ENCODE measurements at regions not wholly inside any gene's neighbourhood (a gene's known extent, or its start where the extent isn't known, plus 50 kb on each side); places are given as distances from the start of the nearest gene placed in this dataset.

DNA sequence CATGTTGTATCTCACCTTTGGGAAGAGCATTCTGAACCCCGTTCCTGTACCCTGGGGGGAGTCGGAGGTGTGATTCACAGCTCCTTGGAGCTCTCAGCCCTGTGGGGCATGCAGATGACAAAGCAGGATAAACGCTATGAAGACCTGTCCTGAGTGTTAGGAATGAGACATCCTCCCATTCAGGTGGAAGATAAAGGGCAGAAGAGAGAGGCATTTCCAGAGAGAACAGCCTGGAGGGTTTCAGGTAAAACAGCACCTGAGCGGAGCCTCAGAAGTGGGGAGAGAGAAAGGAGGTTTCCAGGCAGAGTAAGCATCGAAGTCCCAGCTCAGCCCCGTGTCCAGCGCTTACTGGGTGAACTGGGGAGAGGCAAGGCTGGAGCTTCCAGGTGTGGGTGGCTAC lies 288.9 kb downstream of the KLF6 start:
- H3K4me3 ChIP-seq (ENCODE audit: low read depth, low read length) = no peak overlapping the region
- no peak for DNase-seq (ENCODE audit: low read depth)
- TF ChIP-seq CTCF (IDR thresholded peaks at IDR 0.05; ENCODE audit: low read depth, low read length) (no peak), POLR2A (IDR thresholded peaks at IDR 0.05; ENCODE audit: extremely low read depth, insufficient read length) (no peak), MYC (IDR thresholded peaks at IDR 0.05; ENCODE audit: low read depth, low read length) (no peak)
- TF ChIP-seq, protein P1, sequence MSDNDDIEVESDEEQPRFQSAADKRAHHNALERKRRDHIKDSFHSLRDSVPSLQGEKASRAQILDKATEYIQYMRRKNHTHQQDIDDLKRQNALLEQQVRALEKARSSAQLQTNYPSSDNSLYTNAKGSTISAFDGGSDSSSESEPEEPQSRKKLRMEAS (IDR thresholded peaks at IDR 0.05; ENCODE audit: low read depth, low read length) = no peak

DNA sequence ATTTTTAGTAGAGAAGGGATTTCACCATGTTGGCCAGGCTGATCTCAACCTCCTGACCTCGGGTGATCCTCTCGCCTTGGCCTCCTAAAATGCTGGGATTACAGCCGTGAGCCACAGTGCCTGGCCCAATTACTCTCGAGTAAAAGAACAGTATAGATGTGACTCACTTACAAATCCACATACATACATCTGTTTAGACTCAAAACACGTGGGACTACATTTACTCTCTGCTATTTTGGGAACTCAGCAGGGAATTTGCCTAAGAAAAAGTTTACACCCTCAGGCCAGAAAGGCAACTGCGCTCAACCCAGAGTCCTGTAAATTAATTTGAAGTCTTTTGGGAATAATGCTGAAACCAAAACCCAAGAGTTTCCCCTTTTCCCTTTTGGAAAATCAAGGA lies 289.7 kb downstream of the KLF6 start:
- H3K4me3 ChIP-seq (ENCODE audit: low read depth, low read length) = no peak overlapping the region
- DNase-seq (ENCODE audit: low read depth) = no peak
- no peak for TF ChIP-seq MYC (IDR thresholded peaks at IDR 0.05; ENCODE audit: low read depth, low read length)
- TF ChIP-seq POLR2A (IDR thresholded peaks at IDR 0.05; ENCODE audit: extremely low read depth, insufficient read length) = no peak
- TF ChIP-seq, protein P1 (IDR thresholded peaks at IDR 0.05; ENCODE audit: low read depth, low read length) = no peak
- no peak for TF ChIP-seq CTCF (IDR thresholded peaks at IDR 0.05; ENCODE audit: low read depth, low read length)

DNA sequence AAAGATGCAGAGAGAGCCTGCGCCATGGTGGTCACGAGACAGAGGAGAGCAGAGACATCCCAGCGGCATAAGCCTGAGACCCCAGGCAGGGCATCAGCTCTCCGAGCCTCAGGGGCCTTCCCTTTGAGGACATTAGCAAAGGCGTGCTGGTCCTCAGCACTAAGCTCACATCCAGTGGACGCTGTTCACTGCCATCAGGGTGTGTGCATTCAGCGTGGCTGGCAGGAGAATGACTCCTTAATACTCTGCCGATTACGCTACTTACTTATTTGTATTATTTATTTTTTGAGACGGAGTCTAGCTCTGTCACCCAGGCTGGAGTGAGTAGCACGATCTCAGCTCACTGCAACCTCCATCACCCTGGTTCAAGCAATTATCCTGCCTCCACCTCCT lies 290.2 kb downstream of the KLF6 start:
- no peak overlapping the region for H3K4me3 ChIP-seq (ENCODE audit: low read depth, low read length)
- DNase-seq (ENCODE audit: low read depth) = no peak
- TF ChIP-seq POLR2A (IDR thresholded peaks at IDR 0.05; ENCODE audit: extremely low read depth, insufficient read length) (no peak), MYC (IDR thresholded peaks at IDR 0.05; ENCODE audit: low read depth, low read length) (no peak), CTCF (IDR thresholded peaks at IDR 0.05; ENCODE audit: low read depth, low read length) (no peak)

- H3K4me3 ChIP-seq (ENCODE audit: low read depth, low read length) = no peak overlapping the region
- DNase-seq (ENCODE audit: low read depth) = no peak
- TF ChIP-seq MYC (IDR thresholded peaks at IDR 0.05; ENCODE audit: low read depth, low read length) = no peak
- TF ChIP-seq, protein P1 (IDR thresholded peaks at IDR 0.05; ENCODE audit: low read depth, low read length) = no peak
- no peak for TF ChIP-seq CTCF (IDR thresholded peaks at IDR 0.05; ENCODE audit: low read depth, low read length)
- no peak for TF ChIP-seq POLR2A (IDR thresholded peaks at IDR 0.05; ENCODE audit: extremely low read depth, insufficient read length)
Measured at GRCh38 chr10:3494131-3494837, 290.7 kb downstream of the KLF6 start.

DNA sequence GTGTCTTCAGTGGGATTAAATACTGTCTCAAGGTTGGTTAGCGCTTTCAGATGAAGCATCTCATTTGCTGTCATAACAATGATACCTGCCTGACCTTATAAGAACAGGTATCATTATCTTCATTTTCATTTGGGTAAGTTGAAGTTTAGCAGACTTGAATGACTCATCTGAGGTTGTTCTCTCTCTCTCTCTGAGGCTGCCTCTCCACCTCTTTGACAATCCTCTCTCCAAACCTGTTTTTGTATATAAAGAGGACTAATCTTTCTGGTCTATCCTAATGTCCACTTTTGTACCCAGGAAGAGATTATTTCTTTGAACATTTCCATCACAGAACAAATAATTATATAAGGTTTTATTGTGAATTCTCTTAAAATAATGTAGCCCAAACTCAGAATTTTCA lies 291.4 kb downstream of the KLF6 start:
- no peak overlapping the region for H3K4me3 ChIP-seq (ENCODE audit: low read depth, low read length)
- no peak for TF ChIP-seq POLR2A (IDR thresholded peaks at IDR 0.05; ENCODE audit: extremely low read depth, insufficient read length)
- TF ChIP-seq, protein P1 (IDR thresholded peaks at IDR 0.05; ENCODE audit: low read depth, low read length) = no peak
- DNase-seq (ENCODE audit: low read depth) = no peak

- no peak for DNase-seq (ENCODE audit: low read depth)
- TF ChIP-seq POLR2A (IDR thresholded peaks at IDR 0.05; ENCODE audit: extremely low read depth, insufficient read length) (no peak), MYC (IDR thresholded peaks at IDR 0.05; ENCODE audit: low read depth, low read length) (no peak), CTCF (IDR thresholded peaks at IDR 0.05; ENCODE audit: low read depth, low read length) (no peak)
- TF ChIP-seq, protein P1 (IDR thresholded peaks at IDR 0.05; ENCODE audit: low read depth, low read length) = no peak
- no peak overlapping the region for H3K4me3 ChIP-seq (ENCODE audit: low read depth, low read length)
Measured at GRCh38 chr10:3491571-3491970, 293.4 kb downstream of the KLF6 start.
